ENCODE measurements at regions not wholly inside any gene's neighbourhood (a gene's known extent, or its start where the extent isn't known, plus 50 kb on each side); places are given as distances from the start of the nearest gene placed in this dataset.

DNA sequence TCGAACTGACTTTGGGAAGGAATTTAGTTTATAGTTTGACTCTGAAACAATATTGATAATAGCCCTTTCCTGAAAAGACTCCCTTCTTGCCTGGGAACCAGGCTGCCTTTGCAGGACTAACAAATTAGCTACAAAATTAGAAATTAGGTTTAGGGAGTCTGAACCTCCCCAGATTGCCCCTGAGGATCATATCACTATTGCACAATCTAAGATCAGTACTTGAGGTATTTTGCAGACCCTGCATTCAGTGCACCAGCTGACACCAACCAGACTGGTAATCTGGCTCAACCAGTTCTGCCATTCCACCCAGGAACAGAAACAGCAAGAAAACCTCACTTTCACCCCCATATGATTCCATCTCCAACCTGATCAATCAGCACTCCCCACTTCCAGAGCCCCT is 131.8 kb upstream of the GALNT5 start:
- Mint-ChIP-seq H3K9me3 (ENCODE audit: unreplicated experiment) (peaks cover 1% of the 10 kb centered on the region), H3K4me3 (ENCODE audit: unreplicated experiment) (no peak overlapping the region), H3K36me3 (ENCODE audit: low read depth, unreplicated experiment) (no peaks in the 10 kb centered on the region), H3K27ac (ENCODE audit: unreplicated experiment) (no peak overlapping the region), H3K27me3 (ENCODE audit: low read depth, unreplicated experiment) (peaks cover 4% of the 10 kb centered on the region), H3K4me1 (ENCODE audit: low read depth, unreplicated experiment) (no peaks in the 10 kb centered on the region)
- Histone ChIP-seq H3K9me3 (ENCODE audit: insufficient read depth, low read depth, low read length) (no peaks in the 10 kb centered on the region), H3K27me3 (ENCODE audit: insufficient read depth, low read length) (no peaks in the 10 kb centered on the region), H3K4me3 (ENCODE audit: insufficient read depth, low read depth, low read length) (no peak overlapping the region), H2AFZ (ENCODE audit: low read depth, low read length) (no peak overlapping the region), H3K79me2 (ENCODE audit: insufficient read depth, low read length) (no peaks in the 10 kb centered on the region), H3K9ac (ENCODE audit: low read length) (no peak overlapping the region), H4K20me1 (ENCODE audit: insufficient read depth, low read length) (no peaks in the 10 kb centered on the region), H3K4me2 (ENCODE audit: low read length) (no peak overlapping the region), H3K27ac (ENCODE audit: low read depth, low read length) (no peak overlapping the region), H3K4me1 (ENCODE audit: insufficient read depth, low read length) (no peaks in the 10 kb centered on the region), H3K36me3 (ENCODE audit: insufficient read depth, low read length) (no peaks in the 10 kb centered on the region)
- FAIRE-seq (no peak), DNase-seq (ENCODE audit: low read depth) (no peak)
- no peak for TF ChIP-seq EZH2 (IDR thresholded peaks at IDR 0.05; ENCODE audit: insufficient read depth, low read length)
- TF ChIP-seq, protein P1, sequence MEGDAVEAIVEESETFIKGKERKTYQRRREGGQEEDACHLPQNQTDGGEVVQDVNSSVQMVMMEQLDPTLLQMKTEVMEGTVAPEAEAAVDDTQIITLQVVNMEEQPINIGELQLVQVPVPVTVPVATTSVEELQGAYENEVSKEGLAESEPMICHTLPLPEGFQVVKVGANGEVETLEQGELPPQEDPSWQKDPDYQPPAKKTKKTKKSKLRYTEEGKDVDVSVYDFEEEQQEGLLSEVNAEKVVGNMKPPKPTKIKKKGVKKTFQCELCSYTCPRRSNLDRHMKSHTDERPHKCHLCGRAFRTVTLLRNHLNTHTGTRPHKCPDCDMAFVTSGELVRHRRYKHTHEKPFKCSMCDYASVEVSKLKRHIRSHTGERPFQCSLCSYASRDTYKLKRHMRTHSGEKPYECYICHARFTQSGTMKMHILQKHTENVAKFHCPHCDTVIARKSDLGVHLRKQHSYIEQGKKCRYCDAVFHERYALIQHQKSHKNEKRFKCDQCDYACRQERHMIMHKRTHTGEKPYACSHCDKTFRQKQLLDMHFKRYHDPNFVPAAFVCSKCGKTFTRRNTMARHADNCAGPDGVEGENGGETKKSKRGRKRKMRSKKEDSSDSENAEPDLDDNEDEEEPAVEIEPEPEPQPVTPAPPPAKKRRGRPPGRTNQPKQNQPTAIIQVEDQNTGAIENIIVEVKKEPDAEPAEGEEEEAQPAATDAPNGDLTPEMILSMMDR (IDR thresholded peaks at IDR 0.05; ENCODE audit: insufficient read depth, low read depth, low read length): no peak

DNA sequence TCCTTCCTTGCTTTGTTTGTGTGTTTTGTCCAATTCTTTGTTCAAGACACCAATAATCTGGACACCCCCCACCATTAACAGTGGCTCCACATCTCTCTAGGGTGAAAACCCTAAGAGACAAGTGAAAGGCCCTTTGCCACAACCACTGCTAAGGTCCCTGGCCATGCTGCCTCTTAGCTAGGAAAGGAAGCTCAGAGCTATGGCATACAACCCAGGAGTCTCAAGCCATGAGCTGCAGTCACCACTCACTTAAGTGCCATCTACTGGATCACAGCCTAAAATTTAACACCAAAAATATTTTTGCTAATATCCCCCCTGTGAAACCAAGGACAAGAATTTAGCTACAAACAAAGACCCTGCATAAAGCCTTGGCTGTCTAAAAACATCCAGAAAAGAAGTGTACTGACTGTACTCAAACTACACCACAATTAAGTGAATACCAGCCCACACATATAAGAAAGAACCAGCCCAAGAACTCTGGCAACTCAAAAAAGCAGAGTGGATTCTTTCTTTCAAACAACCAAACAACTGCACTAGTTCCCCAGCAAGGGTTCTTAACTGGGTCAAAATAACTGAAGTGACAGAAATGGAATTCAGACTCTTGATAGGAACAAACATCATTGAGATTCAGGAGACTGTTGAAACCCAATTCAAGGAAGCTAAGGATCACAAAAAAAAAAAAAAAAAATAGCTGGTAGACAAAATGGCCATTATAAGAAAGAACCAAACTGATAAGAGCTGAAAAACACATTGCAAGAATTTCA is 130.1 kb upstream of the GALNT5 start:
- H4K20me1 ChIP-seq (ENCODE audit: insufficient read depth, low read length): no peaks in the 10 kb centered on the region
- no peak for TF ChIP-seq EZH2 (IDR thresholded peaks at IDR 0.05; ENCODE audit: insufficient read depth, low read length)
- TF ChIP-seq, protein P1 (IDR thresholded peaks at IDR 0.05; ENCODE audit: insufficient read depth, low read depth, low read length): no peak
- Mint-ChIP-seq H3K27me3 (ENCODE audit: low read depth, unreplicated experiment) (peaks cover 4% of the 10 kb centered on the region), H3K36me3 (ENCODE audit: low read depth, unreplicated experiment) (no peaks in the 10 kb centered on the region), H3K4me3 (ENCODE audit: unreplicated experiment) (no peak overlapping the region), H3K9me3 (ENCODE audit: unreplicated experiment) (peaks cover 1% of the 10 kb centered on the region), H3K4me1 (ENCODE audit: low read depth, unreplicated experiment) (no peaks in the 10 kb centered on the region), H3K27ac (ENCODE audit: unreplicated experiment) (no peak overlapping the region)
- no peak overlapping the region for H2AFZ ChIP-seq (ENCODE audit: low read depth, low read length)
- no peak overlapping the region for H3K4me2 ChIP-seq (ENCODE audit: low read length)
- no peaks in the 10 kb centered on the region for H3K27me3 ChIP-seq (ENCODE audit: insufficient read depth, low read length)
- FAIRE-seq: no peak
- no peak overlapping the region for H3K4me3 ChIP-seq (ENCODE audit: insufficient read depth, low read depth, low read length)
- no peak overlapping the region for H3K9ac ChIP-seq (ENCODE audit: low read length)
- H3K9me3 ChIP-seq (ENCODE audit: insufficient read depth, low read depth, low read length): no peaks in the 10 kb centered on the region
- no peaks in the 10 kb centered on the region for H3K36me3 ChIP-seq (ENCODE audit: insufficient read depth, low read length)
- H3K27ac ChIP-seq (ENCODE audit: low read depth, low read length): no peak overlapping the region
- no peaks in the 10 kb centered on the region for H3K4me1 ChIP-seq (ENCODE audit: insufficient read depth, low read length)
- DNase-seq (ENCODE audit: low read depth): no peak
- no peaks in the 10 kb centered on the region for H3K79me2 ChIP-seq (ENCODE audit: insufficient read depth, low read length)

DNA sequence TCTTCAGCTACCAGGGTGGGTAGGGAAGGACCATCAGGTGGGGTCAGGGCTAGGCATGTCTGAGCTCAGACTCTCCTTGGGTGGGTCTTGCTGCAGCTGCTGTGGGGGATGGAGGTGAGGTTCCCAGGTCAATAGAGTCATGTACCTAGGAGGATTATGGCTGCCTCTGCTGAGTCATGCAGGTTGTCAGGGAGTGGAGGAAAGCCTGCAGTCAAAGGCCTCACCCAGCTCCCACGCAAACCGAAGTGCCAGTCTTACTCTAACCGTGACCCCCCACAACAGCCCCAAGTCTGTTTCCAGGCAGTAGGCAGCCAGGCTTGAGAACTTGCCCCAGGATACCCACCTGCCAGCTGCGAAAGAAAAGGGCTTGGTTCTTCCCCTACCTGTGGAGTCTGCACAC is 113.6 kb upstream of the GALNT5 start:
- H3K27me3 Mint-ChIP-seq (ENCODE audit: low read depth, unreplicated experiment): no peaks in the 10 kb centered on the region
- no peaks in the 10 kb centered on the region for H3K4me1 Mint-ChIP-seq (ENCODE audit: low read depth, unreplicated experiment)
- no peak overlapping the region for H3K27ac Mint-ChIP-seq (ENCODE audit: unreplicated experiment)
- H3K4me3 Mint-ChIP-seq (ENCODE audit: unreplicated experiment): no peak overlapping the region
- H3K36me3 Mint-ChIP-seq (ENCODE audit: low read depth, unreplicated experiment): no peaks in the 10 kb centered on the region
- Histone ChIP-seq H2AFZ (ENCODE audit: low read depth, low read length) (no peak overlapping the region), H3K9me3 (ENCODE audit: insufficient read depth, low read depth, low read length) (no peaks in the 10 kb centered on the region), H3K4me2 (ENCODE audit: low read length) (no peak overlapping the region), H3K4me3 (ENCODE audit: insufficient read depth, low read depth, low read length) (no peak overlapping the region), H3K27me3 (ENCODE audit: insufficient read depth, low read length) (no peaks in the 10 kb centered on the region), H3K9ac (ENCODE audit: low read length) (no peak overlapping the region), H3K79me2 (ENCODE audit: insufficient read depth, low read length) (no peaks in the 10 kb centered on the region), H3K27ac (ENCODE audit: low read depth, low read length) (no peak overlapping the region), H4K20me1 (ENCODE audit: insufficient read depth, low read length) (no peaks in the 10 kb centered on the region), H3K36me3 (ENCODE audit: insufficient read depth, low read length) (no peaks in the 10 kb centered on the region), H3K4me1 (ENCODE audit: insufficient read depth, low read length) (no peaks in the 10 kb centered on the region)
- FAIRE-seq (no peak), DNase-seq (ENCODE audit: low read depth) (no peak)
- H3K9me3 Mint-ChIP-seq (ENCODE audit: unreplicated experiment): peaks cover 2% of the 10 kb centered on the region
- no peak for TF ChIP-seq EZH2 (IDR thresholded peaks at IDR 0.05; ENCODE audit: insufficient read depth, low read length)
- TF ChIP-seq, protein P1 (IDR thresholded peaks at IDR 0.05; ENCODE audit: insufficient read depth, low read depth, low read length): no peak

Data from astrocyte (in vitro differentiated cells and primary cell).